IPS-NIHi11 (cell line): ENCODE measurements at regions not wholly inside any gene's neighbourhood (a gene's known extent, or its start where the extent isn't known, plus 50 kb on each side); places are given as distances from the start of the nearest gene placed in this dataset.

Source experiments
- DNase-seq: peaks from one replicate; pipeline ENCODE4 v3.0.0; 2012; ENCODE audit warnings: mixed read lengths, low spot score

DNA sequence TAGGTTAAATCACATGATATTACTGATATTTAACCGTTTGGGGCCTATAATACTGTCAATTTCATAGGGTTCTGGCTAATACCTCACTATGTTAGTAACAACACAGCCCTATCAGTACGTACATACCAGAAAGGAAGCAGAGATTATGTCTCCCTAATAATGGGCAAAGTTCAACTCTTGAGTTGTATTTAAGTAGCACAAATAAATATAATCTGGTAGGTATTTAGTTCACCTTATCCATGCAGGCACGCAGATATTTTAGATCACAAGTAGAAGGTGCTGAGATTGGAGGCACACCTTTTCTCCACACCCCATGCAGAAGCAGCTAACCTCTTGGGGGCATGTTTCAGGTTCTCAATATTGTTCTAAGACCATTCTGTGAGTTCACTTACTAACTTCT, 118.9 kb downstream of the IRS1 start:
- DNase-seq = no peak

DNA sequence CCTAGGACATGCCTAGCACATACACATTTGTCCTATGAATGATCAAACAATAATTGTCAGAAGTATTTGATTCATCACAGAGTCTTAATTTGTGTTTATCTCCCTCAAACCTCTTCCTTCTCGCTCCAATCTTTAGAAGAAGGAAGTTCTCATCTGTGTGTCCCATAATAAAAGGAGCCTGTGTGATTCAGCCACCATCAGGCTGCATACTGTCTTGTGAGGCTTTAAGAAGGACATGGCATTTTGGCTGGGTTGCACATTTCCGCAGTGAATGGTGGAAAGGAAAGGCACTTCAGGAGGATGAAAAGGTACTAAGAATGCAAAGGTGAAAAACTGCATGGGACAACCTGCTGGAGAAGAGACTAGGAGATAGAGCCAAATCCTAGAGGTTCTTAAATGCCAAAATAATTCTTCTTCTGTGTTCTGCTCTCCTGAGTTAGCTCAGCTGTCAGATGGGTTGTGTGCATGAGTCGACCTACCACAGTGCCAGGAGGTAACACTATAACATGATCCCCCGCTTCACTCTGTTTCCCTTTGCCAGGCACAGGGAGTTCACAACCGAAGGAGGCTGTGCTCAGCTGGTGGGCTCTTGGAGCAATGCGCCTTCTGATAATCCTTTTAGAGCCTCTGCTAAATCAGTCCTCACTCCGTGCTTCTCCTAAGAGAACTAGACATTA, 120.1 kb downstream of the IRS1 start:
- DNase-seq = no peak

- no peak for DNase-seq
These were observed 121.2 kb downstream of the IRS1 start for GRCh38 chr2:226678422-226678821.

DNA sequence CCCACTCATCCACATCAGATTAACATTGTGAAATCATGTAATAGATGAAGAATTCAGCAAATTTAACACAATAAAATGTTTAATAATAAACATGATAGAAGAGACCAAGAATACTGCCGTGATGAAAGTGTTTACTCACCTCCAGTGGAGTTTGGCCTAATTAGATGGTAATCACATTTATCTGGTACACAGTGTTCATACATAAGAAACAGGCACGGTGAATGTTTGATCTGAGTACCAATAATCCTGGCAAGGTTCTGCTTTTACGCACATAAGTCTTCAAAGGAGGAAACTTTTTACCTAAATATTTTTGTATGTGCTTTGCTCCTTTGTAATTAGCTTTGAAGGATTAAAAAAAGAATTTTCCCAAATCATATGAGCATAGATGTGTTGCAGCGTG, 122.5 kb downstream of the IRS1 start:
- no peak for DNase-seq

DNA sequence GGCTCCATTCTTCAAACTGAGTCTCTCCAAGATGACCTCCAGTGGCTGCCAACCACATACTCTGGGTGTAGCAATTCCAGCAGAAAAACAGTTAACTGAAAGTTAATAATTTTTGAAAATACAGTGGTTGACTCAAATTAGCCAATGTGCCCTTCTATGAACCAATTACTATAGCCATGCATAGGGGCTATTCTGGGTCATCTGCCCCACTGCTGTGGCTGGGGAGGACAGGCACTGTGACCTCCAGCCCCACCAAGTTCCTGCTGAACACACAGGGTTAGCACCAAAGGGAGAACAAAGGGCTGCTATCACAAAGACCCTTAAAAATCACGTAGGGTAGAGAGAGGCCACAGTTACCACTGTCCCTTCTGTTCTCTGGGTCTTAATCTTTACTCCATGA, 123.0 kb downstream of the IRS1 start:
- no peak for DNase-seq

GRCh38 chr2:226674123-226674522, 125.5 kb downstream of the IRS1 start:
- no peak for DNase-seq

DNA sequence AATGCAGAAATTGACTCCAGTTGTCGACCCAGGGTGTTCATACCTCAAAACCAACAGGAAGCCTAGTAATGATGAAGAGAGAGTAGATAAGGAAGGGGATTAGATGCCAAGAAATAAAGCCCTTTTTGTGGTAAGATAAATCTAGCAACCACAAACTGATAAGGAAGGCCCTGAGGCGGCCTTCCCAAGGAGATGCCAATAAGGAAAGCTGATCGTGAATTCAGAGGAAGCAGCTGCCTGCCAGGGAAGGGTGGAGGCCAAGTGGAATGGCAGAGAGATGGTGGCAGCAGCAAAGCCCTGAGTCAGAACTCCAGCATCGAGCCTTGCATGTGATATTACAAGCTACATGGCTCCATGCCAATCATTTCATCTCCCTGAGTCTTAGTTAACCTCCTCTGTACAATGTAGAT, 126.3 kb downstream of the IRS1 start:
- no peak for DNase-seq

- no peak for DNase-seq
These were observed 128.4 kb downstream of the IRS1 start for GRCh38 chr2:226671141-226671676.

DNA sequence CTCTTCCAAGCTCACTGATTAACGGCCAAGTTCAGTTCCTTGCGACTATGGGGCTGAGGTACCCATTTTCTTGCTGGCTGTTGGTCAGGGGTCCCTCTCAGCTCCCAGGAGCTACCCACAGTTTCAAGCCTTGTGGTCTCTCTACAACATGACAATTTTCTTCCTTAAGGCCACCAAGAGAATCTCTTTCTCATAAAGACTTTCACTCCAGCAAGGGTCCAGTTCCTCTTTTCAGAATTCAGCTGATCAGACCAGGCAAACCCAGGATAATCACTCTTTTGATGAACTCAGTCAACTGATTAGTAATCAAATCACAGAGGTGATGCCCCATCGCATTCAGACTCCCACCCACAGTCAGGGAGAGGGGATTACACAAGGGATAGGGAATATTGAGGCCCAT, 129.7 kb downstream of the IRS1 start:
- DNase-seq = no peak

GRCh38 chr2:226669249-226669648, 130.4 kb downstream of the IRS1 start:
- DNase-seq = no peak

- DNase-seq = no peak
These were observed 131.9 kb downstream of the IRS1 start for GRCh38 chr2:226667736-226668135.

DNA sequence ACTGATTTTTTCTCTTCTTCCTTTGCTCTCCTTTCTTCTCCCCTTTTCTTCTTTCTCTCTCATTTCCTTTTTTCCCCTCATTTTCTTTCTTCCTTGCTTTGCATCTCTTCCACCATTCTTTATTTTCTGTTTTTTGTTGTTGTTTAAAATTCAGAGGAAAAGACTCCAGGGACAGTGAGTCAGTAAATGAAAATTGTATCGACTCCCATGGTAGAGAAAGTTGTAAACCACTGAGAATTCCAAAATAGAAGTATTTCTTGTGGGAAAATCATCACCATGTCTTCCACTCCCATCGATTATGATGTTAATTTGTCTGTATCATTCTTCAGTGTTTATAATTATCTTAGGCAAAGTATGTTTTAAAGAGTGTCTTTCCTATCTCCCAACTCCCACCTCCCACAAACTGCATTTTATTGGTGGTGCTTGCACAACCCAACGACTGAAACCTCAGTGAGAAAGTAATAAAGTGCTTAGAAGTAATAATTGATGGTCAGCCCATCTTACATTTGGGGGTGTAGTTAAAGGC, 134.3 kb downstream of the IRS1 start:
- no peak for DNase-seq

DNA sequence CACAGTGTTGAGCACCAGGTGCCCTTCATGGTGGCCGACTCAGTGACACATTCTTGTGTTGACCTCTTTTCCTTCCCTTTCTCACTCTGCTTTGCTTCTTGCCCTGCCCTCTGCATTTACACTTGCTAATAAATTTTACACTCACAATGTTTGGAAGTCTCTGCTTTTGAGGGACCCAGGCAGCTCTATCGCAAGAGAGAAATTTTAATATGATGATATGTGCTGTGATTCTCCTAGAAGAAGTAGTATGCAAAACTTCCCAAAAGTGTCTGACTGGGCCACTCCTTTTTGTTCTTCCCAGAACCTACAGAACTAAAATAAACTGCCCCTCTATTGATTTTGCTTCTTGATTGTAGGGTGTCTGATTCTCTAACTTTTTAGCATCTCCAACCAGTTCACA, 135.0 kb downstream of the IRS1 start:
- no peak for DNase-seq

- DNase-seq = no peak
These were observed 135.5 kb downstream of the IRS1 start for GRCh38 chr2:226664140-226664539.

DNA sequence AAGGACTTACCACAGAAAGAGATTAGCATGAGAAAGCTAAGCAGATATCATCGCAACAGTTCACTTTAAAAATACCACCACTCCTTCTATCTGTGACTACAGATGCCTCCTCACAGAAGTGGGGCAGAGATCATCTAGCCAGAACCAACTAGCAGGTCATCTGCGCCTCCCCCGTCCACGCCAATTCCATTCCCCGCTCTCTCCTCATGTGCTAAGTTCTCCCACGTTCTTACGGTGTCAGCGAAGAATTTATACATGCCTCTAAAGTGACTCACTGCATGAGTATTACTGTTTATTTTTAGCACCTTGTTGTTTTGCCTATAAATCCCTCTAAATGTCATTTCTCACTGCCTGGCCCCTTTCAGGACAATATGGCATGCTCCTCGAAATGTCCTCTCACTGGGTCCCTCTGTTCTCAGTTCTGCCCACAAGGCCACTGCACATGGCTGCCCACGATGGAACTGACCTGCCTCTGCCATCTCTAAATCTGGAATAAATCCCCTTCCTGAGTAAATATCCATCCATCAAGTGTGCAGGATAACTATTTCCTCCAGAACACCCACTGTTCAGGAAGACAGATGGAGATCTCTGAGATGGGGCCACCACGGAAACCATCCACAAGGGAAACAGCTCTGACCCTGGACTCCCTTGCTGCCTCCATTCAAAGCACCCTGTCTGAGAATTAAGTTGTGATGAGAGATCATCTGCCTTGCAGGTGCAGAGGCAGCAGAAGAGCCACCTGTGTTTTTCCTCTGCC, 137.7 kb downstream of the IRS1 start:
- DNase-seq = no peak

GRCh38 chr2:226660526-226660925, 139.1 kb downstream of the IRS1 start:
- DNase-seq = no peak

GRCh38 chr2:226660124-226660523, 139.5 kb downstream of the IRS1 start:
- DNase-seq = no peak

DNA sequence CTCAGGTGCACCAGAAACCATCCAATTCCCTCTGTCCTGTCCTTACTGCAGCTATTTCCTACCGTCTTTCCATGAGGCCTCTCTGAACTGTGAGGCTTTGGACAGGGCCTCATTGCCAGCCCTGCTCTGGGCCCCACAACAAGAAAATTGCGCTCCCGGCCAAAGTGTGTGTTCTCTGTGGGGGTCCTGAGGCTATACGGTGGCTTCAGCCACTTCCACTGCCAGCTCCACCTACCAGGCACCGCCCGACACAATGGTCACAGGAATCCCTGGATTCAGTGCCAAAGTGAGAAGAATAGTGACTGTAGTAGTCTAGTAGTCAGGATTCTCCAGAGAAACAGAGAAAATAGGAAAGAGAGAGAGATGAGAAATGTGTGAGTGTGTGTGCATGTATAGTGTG, 140.2 kb downstream of the IRS1 start:
- DNase-seq = no peak

DNA sequence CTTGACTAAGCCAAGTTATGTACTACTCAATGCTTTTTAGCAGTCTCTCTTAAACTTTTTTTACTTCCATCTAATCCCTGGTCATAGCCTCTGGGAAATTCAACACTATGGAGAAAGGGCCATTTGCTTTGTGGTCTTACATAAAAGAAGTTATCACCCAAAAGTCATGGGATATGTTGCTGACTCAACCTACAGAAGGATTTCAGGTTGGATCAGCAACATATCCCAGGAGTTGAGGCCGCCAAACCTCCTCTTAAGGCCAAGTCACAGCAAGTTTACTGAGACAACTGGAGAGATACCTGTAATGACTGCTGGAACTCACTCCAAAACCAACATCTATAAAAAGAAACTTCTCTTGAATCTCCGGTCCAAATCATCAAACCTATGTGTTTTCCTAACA, 141.1 kb downstream of the IRS1 start:
- no peak for DNase-seq

DNA sequence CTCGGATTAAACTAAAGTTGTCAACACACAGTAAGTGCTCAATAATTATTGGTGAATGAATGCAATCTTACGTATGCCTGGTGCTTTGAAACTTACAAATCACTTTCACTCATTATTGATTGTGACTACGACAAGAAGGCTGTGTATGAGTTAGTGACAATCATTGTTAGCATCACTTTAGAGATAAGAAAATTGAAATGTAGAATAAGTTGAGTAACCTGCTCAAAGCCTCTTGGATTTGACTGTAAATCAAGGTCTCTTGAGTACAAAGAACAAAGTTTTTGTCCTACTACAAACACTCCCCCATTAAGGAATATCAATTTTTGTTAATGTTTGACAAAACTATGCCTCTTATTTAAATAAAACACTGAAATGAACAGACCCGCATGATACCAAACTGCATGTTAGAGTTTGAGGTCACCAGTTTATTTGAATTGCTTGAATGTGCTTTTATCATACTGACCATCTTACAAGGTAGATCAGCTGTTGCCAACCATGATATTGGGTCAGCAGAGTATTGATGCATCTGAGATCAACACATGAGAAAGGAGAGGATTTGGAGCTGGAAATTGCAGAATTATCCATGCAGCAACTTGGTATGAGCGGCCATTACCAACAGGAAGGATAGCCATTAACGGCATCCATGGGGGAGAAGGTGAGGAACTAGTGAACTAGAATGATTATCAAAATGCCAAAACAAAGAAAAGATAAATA, 142.1 kb downstream of the IRS1 start:
- DNase-seq = no peak

- no peak for DNase-seq
These were observed 143.3 kb downstream of the IRS1 start for GRCh38 chr2:226656367-226656766.

- no peak for DNase-seq
These were observed 143.7 kb downstream of the IRS1 start for GRCh38 chr2:226655871-226656270.
